IMR-90 (cell line): ENCODE measurements at regions not wholly inside any gene's neighbourhood (a gene's known extent, or its start where the extent isn't known, plus 50 kb on each side); places are given as distances from the start of the nearest gene placed in this dataset.

Source experiments
- ATAC-seq: fragments of 200-7000 bp; cut with Tn5 transposase; 2 replicates; pipeline ENCODE4 v1.9.1; 2020; ENCODE audit warnings: low read depth, mild to moderate bottlenecking, moderate library complexity
- BruUV-seq: library from RNA; stranded (reverse); fragments of 400-500 nt; replicated peaks from 2 replicates; lab custom pipeline; 2021; lab: Mats Ljungman, UMichigan
- CTCF ChIA-PET: fragments of 300-600 bp; formaldehyde crosslinking; extraction: SDS; loops from one replicate; lab custom pipeline; 2021; ENCODE audit warnings: antibody characterized with exemption; lab: Yijun Ruan, JAX
- POLR2A ChIA-PET: fragments of 300-600 bp; sonication (Branson Sonifier 250); formaldehyde crosslinking; loops from one replicate; lab custom pipeline; 2022; ENCODE audit warnings: antibody characterized with exemption; ENCODE audit not compliant: unreplicated experiment; lab: Charles Lee
- DNase-seq: peaks from one replicate; pipeline ENCODE4 v3.0.0; 2013
- H2AFZ ChIP-seq: replicated peaks from 2 replicates; pipeline ENCODE3; 2013; ENCODE audit warnings: low read length, mild to moderate bottlenecking; ENCODE audit not compliant: poor library complexity
- H2AK5ac ChIP-seq: 2 replicates; pipeline ENCODE4 v1.6.1; 2013; ENCODE audit warnings: low read depth, low read length, inconsistent platforms
- H2AK9ac ChIP-seq: replicated peaks from 2 replicates; pipeline ENCODE3; 2013; ENCODE audit warnings: mild to moderate bottlenecking, low read depth, low read length, moderate library complexity; ENCODE audit not compliant: poor library complexity
- H2BK120ac ChIP-seq: 2 replicates; pipeline ENCODE4 v1.6.1; 2013; ENCODE audit warnings: low read depth, low read length, inconsistent platforms
- H2BK15ac ChIP-seq: 3 replicates; pipeline ENCODE4 v1.6.1; 2013; ENCODE audit warnings: low read depth, low read length, inconsistent platforms
- H2BK20ac ChIP-seq: 2 replicates; pipeline ENCODE4 v1.6.1; 2013; ENCODE audit warnings: low read depth, mild to moderate bottlenecking, inconsistent platforms, low read length, moderate library complexity
- H2BK5ac ChIP-seq: 2 replicates; pipeline ENCODE4 v1.6.1; 2013; ENCODE audit warnings: mild to moderate bottlenecking, low read depth, low read length, inconsistent platforms; ENCODE audit not compliant: poor library complexity, severe bottlenecking
- H3K14ac ChIP-seq: replicated peaks from 2 replicates; pipeline ENCODE4 v1.6.1; 2013; ENCODE audit warnings: low read depth, low read length, inconsistent platforms
- H3K18ac ChIP-seq: 2 replicates; pipeline ENCODE4 v1.6.1; 2013; ENCODE audit warnings: low read depth, low read length, control low read depth
- H3K23ac ChIP-seq: 2 replicates; pipeline ENCODE4 v1.6.1; 2013; ENCODE audit warnings: low read depth, low read length, inconsistent platforms
- H3K27ac ChIP-seq: 2 replicates; pipeline ENCODE4 v1.5.1; 2013; ENCODE audit warnings: mild to moderate bottlenecking, control low read depth, low read length; ENCODE audit not compliant: insufficient read depth
- H3K27me3 ChIP-seq: 2 replicates; pipeline ENCODE4 v1.6.1; 2013; ENCODE audit warnings: low read length; ENCODE audit not compliant: control insufficient read depth, insufficient read depth
- H3K36me3 ChIP-seq: 2 replicates; pipeline ENCODE4 v1.6.1; 2013; ENCODE audit warnings: low read length, mixed read lengths; ENCODE audit not compliant: control insufficient read depth, insufficient read depth
- H3K4ac ChIP-seq: 2 replicates; pipeline ENCODE4 v1.6.1; 2013; ENCODE audit warnings: low read depth, low read length, inconsistent platforms
- H3K4me1 ChIP-seq: 2 replicates; pipeline ENCODE4 v1.6.1; 2013; ENCODE audit warnings: low read length, mixed read lengths; ENCODE audit not compliant: control insufficient read depth, insufficient read depth
- H3K4me2 ChIP-seq: 2 replicates; pipeline ENCODE4 v1.6.1; 2013; ENCODE audit warnings: low read depth, mild to moderate bottlenecking, control low read depth, low read length, moderate library complexity
- H3K4me3 ChIP-seq: 2 replicates; pipeline ENCODE4 v1.5.1; 2013; ENCODE audit warnings: low read depth, mild to moderate bottlenecking, control low read depth, low read length, moderate library complexity; ENCODE audit not compliant: insufficient read depth
- H3K56ac ChIP-seq: 2 replicates; pipeline ENCODE4 v1.6.1; 2013; ENCODE audit warnings: low read length, inconsistent platforms; ENCODE audit not compliant: insufficient read depth; ENCODE audit errors: extremely low read depth
- H3K79me1 ChIP-seq, 2 experiments: 2 replicates each; pipeline ENCODE4 v1.6.1; 2013; ENCODE audit warnings: low read length in 2 of 2, inconsistent platforms in 1 of 2, low read depth in 1 of 2
- H3K9ac ChIP-seq: 2 replicates; pipeline ENCODE4 v1.6.1; 2013; ENCODE audit warnings: low read depth, low read length, control low read depth
- H3K9me1 ChIP-seq: 2 replicates; pipeline ENCODE4 v1.6.1; 2013; ENCODE audit warnings: low read length, inconsistent platforms; ENCODE audit not compliant: insufficient read depth
- H3K9me3 ChIP-seq: 2 replicates; pipeline ENCODE4 v1.6.1; 2013; ENCODE audit warnings: low read length; ENCODE audit not compliant: control insufficient read depth, insufficient read depth
- H4K20me1 ChIP-seq: 2 replicates; pipeline ENCODE4 v1.6.1; 2013; ENCODE audit warnings: low read length, inconsistent platforms; ENCODE audit not compliant: insufficient read depth
- H4K5ac ChIP-seq: 2 replicates; pipeline ENCODE4 v1.6.1; 2013; ENCODE audit warnings: mild to moderate bottlenecking, low read depth, low read length, control low read depth
- H4K8ac ChIP-seq, 2 experiments: 2 replicates each; pipeline ENCODE4 v1.6.1; 2013; ENCODE audit warnings: low read depth in 2 of 2, low read length in 2 of 2, control low read depth in 1 of 2, inconsistent platforms in 1 of 2
- H4K91ac ChIP-seq: 2 replicates; pipeline ENCODE4 v1.6.1; 2013; ENCODE audit warnings: low read depth, low read length, inconsistent platforms; ENCODE audit not compliant: insufficient read depth
- BHLHE40 ChIP-seq: fragments of 150-350 bp; IDR thresholded peaks from 2 replicates; pipeline ENCODE4 v1.6.1; 2016; ENCODE audit warnings: mild to moderate bottlenecking, low read depth, low read length
- CEBPB ChIP-seq: IDR thresholded peaks from 2 replicates; pipeline ENCODE4 v1.6.1; 2012; ENCODE audit warnings: low read depth, low read length, improper control_type of control experiment
- CHD1 ChIP-seq: IDR thresholded peaks from 2 replicates; pipeline ENCODE4 v1.6.1; 2012; ENCODE audit warnings: low read depth, low read length, improper control_type of control experiment
- FOS ChIP-seq: fragments of 150-350 bp; IDR thresholded peaks from 2 replicates; pipeline ENCODE4 v1.6.1; 2016; ENCODE audit warnings: low read depth, low read length
- MAFK ChIP-seq: IDR thresholded peaks from 2 replicates; pipeline ENCODE4 v1.6.1; 2012; ENCODE audit warnings: low read depth, low read length, improper control_type of control experiment
- MAZ ChIP-seq: IDR thresholded peaks from 2 replicates; pipeline ENCODE4 v1.6.1; 2012; ENCODE audit warnings: low read depth, mild to moderate bottlenecking, low read length, improper control_type of control experiment, moderate library complexity, borderline replicate concordance
- MXI1 ChIP-seq: IDR thresholded peaks from 2 replicates; pipeline ENCODE4 v1.6.1; 2012; ENCODE audit warnings: low read depth, mild to moderate bottlenecking, low read length, moderate library complexity, borderline replicate concordance
- NFE2L2 ChIP-seq: fragments of 150-350 bp; IDR thresholded peaks from 2 replicates; pipeline ENCODE4 v1.6.1; 2016; ENCODE audit warnings: low read depth, mild to moderate bottlenecking, low read length
- POLR2A ChIP-seq: IDR thresholded peaks from 2 replicates; pipeline ENCODE4 v1.6.1; 2012; ENCODE audit warnings: mild to moderate bottlenecking, low read depth, low read length
- RAD21 ChIP-seq: IDR thresholded peaks from 2 replicates; pipeline ENCODE4 v1.6.1; 2012; ENCODE audit warnings: low read length, improper control_type of control experiment
- RCOR1 ChIP-seq: IDR thresholded peaks from 2 replicates; pipeline ENCODE4 v1.6.1; 2012; ENCODE audit warnings: mild to moderate bottlenecking, low read length, improper control_type of control experiment; ENCODE audit not compliant: insufficient replicate concordance
- RFX5 ChIP-seq: IDR thresholded peaks from 2 replicates; pipeline ENCODE4 v1.8.0; 2012; ENCODE audit warnings: low read depth, mild to moderate bottlenecking, low read length, moderate library complexity
- SMC3 ChIP-seq: fragments of 150-350 bp; IDR thresholded peaks from 2 replicates; pipeline ENCODE4 v1.6.1; 2016; ENCODE audit warnings: low read depth, mild to moderate bottlenecking, antibody characterized with exemption, low read length, moderate library complexity
- WGBS, 2 experiments: methylation state at CpG; one replicate each; pipeline versions ENCODE4 v1.1.5 to v1.1.7; 2013; ENCODE audit warnings: missing lambda C conversion rate in 2 of 2; ENCODE audit not compliant: insufficient read length in 1 of 2; ENCODE audit errors: extremely low coverage in 2 of 2; 5-methylcytosine and 5-hydroxymethylcytosine counted together
- dilution Hi-C: fragments of 300-500 bp; cut with HindIII; formaldehyde crosslinking; loops from one replicate; pipeline ENCODE4 v1.14.3; 2018; ENCODE audit warnings: low sequenced_read_pairs; ENCODE audit not compliant: unreplicated experiment
- in situ Hi-C: fragments of 300-500 bp; cut with MboI; formaldehyde crosslinking; loops from 3 replicates; pipeline ENCODE4 v1.14.3; 2019; ENCODE audit warnings: low sequenced_read_pairs, inconsistent platforms, mixed read lengths
- intact Hi-C: fragments of 100-400 bp; cut with micrococcal nuclease; formaldehyde crosslinking; loops from 2 replicates; pipeline ENCODE4 v1.10.0; 2022
- TF ChIP-seq, protein P1 (sequence below): fragments of 150-350 bp; IDR thresholded peaks from 2 replicates; pipeline ENCODE4 v1.6.1; 2017; ENCODE audit warnings: mild to moderate bottlenecking, antibody characterized with exemption, low read length, low read depth
- TF ChIP-seq, protein P2 (sequence below): fragments of 150-350 bp; IDR thresholded peaks from 2 replicates; pipeline ENCODE4 v1.6.1; 2016; ENCODE audit warnings: low read depth, mild to moderate bottlenecking, low read length, moderate library complexity, borderline replicate concordance
- TF ChIP-seq, protein P3 (sequence below): conservative IDR thresholded peaks from 2 replicates; pipeline ENCODE4 v1.5.1; 2012; ENCODE audit warnings: mild to moderate bottlenecking, low read depth, low read length, improper control_type of control experiment

DNA sequence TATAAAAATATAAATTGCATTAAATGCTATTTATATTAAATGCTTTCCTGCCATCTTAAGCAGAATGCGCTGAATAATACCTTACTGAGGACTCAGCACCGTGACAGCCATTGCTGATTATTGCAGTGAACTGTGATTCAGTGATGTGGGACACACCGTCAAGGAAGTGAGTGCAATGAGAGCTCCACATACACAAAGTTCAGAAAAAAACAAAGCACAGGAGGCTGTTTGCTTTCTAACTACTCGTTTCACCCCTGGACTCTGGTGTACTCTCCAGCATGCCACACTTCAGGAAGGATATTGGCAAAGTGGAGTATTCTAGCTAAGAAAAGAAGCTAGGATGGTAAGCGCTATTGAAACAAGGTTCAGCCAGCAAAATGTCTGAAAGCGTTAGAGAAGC, 57.4 kb upstream of the CXADR start:
- H2BK15ac ChIP-seq: no peak overlapping the region
- no peak overlapping the region for H3K4me3 ChIP-seq
- no CpG with 5 or more reads among the region's 6 CpGs for WGBS, 2 experiments
- no peak overlapping the region for H3K9ac ChIP-seq
- H3K18ac ChIP-seq: no peak overlapping the region
- in situ Hi-C loops: loop anchor here (25.0 kb wide), 2 partner anchors 382 to 893 kb away; no protein-coding TSS in a partner anchor
- H4K20me1 ChIP-seq: no peaks in the 10 kb centered on the region; the same call in 1 of the 2 replicates
- no peak overlapping the region for H4K91ac ChIP-seq
- ChIA-PET CTCF (no interaction called here), POLR2A (no interaction called here)
- H3K79me1 ChIP-seq: no peaks in the 10 kb centered on the region
- no peaks in the 10 kb centered on the region for H3K9me3 ChIP-seq
- ATAC-seq (no peak), DNase-seq (no peak)
- H3K36me3 ChIP-seq: no peaks in the 10 kb centered on the region
- peaks cover 5% of the 10 kb centered on the region; the same call in 1 of the 2 replicates for H3K4me1 ChIP-seq
- H3K9me1 ChIP-seq: peaks cover 5% of the 10 kb centered on the region; the same call in 1 of the 2 replicates
- dilution Hi-C loops: no loop called here
- H3K14ac ChIP-seq: no peak overlapping the region
- H3K23ac ChIP-seq: no peak overlapping the region
- no peak overlapping the region for H2BK5ac ChIP-seq
- H3K27ac ChIP-seq: no peak overlapping the region
- intact Hi-C loops: no loop called here
- H2AK5ac ChIP-seq: no peak overlapping the region
- H2BK20ac ChIP-seq: no peak overlapping the region
- H4K8ac ChIP-seq: no peak overlapping the region
- H3K4me2 ChIP-seq: no peak overlapping the region
- no peak overlapping the region for H2AK9ac ChIP-seq
- H2BK120ac ChIP-seq: no peak overlapping the region
- no peak overlapping the region for H3K4ac ChIP-seq
- no peak overlapping the region for H3K56ac ChIP-seq
- no peak overlapping the region for H4K5ac ChIP-seq
- no peaks in the 10 kb centered on the region for H3K27me3 ChIP-seq
- no peak overlapping the region for H2AFZ ChIP-seq
- no TSS peak for BruUV-seq
- TF ChIP-seq MAFK (no peak), RCOR1 (no peak), FOS (no peak), NFE2L2 (no peak), RFX5 (no peak), BHLHE40 (no peak), POLR2A (no peak), CEBPB (no peak), CHD1 (no peak), MAZ (no peak), SMC3 (no peak), MXI1 (no peak), RAD21 (no peak)
- TF ChIP-seq, protein P1, sequence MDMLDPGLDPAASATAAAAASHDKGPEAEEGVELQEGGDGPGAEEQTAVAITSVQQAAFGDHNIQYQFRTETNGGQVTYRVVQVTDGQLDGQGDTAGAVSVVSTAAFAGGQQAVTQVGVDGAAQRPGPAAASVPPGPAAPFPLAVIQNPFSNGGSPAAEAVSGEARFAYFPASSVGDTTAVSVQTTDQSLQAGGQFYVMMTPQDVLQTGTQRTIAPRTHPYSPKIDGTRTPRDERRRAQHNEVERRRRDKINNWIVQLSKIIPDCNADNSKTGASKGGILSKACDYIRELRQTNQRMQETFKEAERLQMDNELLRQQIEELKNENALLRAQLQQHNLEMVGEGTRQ: no peak
- TF ChIP-seq, protein P2, sequence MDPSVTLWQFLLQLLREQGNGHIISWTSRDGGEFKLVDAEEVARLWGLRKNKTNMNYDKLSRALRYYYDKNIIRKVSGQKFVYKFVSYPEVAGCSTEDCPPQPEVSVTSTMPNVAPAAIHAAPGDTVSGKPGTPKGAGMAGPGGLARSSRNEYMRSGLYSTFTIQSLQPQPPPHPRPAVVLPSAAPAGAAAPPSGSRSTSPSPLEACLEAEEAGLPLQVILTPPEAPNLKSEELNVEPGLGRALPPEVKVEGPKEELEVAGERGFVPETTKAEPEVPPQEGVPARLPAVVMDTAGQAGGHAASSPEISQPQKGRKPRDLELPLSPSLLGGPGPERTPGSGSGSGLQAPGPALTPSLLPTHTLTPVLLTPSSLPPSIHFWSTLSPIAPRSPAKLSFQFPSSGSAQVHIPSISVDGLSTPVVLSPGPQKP: no peak
- TF ChIP-seq, protein P3, sequence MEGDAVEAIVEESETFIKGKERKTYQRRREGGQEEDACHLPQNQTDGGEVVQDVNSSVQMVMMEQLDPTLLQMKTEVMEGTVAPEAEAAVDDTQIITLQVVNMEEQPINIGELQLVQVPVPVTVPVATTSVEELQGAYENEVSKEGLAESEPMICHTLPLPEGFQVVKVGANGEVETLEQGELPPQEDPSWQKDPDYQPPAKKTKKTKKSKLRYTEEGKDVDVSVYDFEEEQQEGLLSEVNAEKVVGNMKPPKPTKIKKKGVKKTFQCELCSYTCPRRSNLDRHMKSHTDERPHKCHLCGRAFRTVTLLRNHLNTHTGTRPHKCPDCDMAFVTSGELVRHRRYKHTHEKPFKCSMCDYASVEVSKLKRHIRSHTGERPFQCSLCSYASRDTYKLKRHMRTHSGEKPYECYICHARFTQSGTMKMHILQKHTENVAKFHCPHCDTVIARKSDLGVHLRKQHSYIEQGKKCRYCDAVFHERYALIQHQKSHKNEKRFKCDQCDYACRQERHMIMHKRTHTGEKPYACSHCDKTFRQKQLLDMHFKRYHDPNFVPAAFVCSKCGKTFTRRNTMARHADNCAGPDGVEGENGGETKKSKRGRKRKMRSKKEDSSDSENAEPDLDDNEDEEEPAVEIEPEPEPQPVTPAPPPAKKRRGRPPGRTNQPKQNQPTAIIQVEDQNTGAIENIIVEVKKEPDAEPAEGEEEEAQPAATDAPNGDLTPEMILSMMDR: no peak
